GM12865 (cell line): ENCODE measurements at regions not wholly inside any gene's neighbourhood (a gene's known extent, or its start where the extent isn't known, plus 50 kb on each side); places are given as distances from the start of the nearest gene placed in this dataset.

Experiments used
- DNase-seq: peaks from one replicate; pipeline ENCODE4 v3.0.0; 2010; ENCODE audit warnings: low read depth
- H3K4me3 ChIP-seq: 2 replicates; pipeline ENCODE4 v1.5.1; 2011; ENCODE audit warnings: mild to moderate bottlenecking, low read depth, low read length, control low read depth
- TF ChIP-seq, protein P1 (sequence below): IDR thresholded peaks from 2 replicates; pipeline ENCODE4 v1.5.1; 2011; ENCODE audit warnings: low read length, control low read depth, low read depth, inconsistent platforms; ENCODE audit not compliant: insufficient read depth; ENCODE audit errors: missing control alignments

DNA sequence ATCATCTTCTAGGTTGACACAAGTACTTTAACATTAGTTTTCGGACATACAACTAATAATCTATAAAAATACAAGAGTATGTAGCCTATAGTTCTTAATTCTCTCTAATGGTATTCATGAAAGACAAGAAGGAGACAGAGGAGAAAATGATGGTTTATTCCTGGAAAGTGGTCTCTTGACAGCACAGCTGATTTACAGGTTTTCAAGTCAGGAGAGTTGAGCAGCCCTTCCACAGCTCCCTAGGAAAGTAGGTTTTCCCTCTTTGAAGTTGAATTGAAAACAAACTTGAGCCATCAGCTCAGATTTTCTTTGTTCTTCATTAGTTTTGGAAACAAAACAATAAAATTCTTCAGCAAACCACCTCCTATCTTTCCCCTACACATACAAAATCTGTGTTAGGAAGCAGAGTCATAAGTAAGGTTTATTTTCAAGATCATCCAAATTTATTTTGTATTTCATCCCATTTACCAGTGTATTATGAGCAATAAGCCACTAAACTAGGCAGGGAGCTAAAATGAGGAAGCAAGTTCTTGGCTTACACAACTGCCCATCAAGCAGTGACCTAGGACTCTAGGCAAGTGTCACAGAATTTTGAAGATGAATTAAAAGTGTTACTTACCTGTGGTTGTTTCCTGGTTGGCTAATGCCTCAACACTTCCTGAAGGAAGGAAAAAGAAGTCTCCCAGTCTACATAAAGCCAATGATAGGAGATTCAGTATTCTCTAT is 357.0 kb downstream of the BCAT1 start:
- H3K4me3 ChIP-seq: no peak overlapping the region
- DNase-seq: no peak
- TF ChIP-seq, protein P1, sequence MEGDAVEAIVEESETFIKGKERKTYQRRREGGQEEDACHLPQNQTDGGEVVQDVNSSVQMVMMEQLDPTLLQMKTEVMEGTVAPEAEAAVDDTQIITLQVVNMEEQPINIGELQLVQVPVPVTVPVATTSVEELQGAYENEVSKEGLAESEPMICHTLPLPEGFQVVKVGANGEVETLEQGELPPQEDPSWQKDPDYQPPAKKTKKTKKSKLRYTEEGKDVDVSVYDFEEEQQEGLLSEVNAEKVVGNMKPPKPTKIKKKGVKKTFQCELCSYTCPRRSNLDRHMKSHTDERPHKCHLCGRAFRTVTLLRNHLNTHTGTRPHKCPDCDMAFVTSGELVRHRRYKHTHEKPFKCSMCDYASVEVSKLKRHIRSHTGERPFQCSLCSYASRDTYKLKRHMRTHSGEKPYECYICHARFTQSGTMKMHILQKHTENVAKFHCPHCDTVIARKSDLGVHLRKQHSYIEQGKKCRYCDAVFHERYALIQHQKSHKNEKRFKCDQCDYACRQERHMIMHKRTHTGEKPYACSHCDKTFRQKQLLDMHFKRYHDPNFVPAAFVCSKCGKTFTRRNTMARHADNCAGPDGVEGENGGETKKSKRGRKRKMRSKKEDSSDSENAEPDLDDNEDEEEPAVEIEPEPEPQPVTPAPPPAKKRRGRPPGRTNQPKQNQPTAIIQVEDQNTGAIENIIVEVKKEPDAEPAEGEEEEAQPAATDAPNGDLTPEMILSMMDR: no peak

DNA sequence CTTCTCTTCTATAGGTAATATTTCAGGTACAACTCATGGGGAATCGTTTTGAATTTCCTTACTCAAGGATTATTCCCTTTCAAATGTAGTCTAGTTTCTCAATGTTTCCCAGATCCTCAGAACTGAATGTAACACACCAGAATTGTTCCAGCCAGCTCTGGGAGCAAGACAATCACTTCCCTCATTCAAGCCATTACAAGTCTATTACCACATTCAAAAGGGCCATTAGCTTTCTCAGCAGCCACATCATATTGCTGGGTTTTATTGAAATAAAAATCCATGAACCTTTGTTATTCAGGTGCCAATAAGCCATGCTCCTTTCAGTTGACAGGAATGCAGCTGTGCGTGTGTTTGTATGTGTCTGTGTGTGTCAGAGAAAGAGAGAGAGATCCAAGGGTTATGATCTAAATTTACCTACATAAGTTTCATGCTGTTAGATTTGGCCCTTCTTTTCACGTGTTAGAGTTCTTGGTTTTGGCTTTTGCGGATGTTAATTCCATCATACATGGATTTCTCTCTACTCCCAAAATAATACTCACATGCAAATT is 357.7 kb downstream of the BCAT1 start:
- DNase-seq: no peak
- TF ChIP-seq, protein P1: no peak
- H3K4me3 ChIP-seq: no peak overlapping the region

DNA sequence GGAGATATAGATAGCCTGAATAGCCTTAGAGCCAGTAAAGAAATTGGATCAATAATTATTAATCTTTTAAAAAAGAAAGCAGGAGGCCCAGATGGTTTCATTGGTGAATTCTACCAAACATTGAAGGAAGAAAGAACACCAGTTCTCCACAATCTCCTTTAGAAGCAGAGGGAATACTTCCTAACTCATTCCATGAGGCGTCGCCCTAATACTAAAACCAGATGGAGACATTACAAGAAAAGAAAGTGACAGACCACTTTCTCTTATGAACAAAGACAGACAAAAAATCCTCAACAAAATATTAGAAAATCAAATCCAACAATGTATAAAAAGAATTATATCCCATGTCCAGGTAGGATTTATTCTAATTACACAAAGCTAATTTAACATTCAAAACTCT is 362.6 kb downstream of the BCAT1 start:
- no peak for DNase-seq
- no peak overlapping the region for H3K4me3 ChIP-seq
- TF ChIP-seq, protein P1: no peak

DNA sequence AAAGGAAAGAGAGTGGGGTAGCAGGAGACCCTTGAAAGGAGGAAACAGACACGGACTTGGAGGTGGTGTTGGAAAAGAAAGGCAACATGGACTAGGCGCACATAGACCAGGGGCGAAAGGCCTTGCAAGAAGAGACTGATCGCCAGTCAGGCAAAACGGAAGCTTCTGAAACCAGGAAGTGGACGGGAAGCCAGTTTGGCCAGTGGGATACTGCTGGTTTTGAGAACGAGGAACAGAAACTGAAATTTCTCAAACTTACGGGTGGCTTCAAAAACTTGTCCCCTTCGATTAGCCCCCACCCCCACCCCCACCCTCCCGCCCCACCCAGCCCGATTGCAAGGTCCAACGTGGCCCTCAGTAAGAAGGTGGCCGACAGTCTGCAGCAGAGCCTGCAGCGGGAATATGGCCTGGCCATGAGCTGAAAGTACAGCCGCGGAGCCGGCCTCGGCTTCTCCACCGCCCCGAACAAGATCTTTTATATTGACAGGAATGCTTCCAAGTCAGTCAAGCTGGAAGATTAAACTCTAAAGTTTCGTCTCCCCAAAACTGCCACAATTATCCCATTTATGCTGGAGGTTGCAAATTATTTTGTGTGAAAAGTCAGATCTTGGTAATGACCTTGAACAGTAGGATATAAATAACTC is 364.7 kb downstream of the BCAT1 start:
- no peak overlapping the region for H3K4me3 ChIP-seq
- TF ChIP-seq, protein P1: no peak
- no peak for DNase-seq

DNA sequence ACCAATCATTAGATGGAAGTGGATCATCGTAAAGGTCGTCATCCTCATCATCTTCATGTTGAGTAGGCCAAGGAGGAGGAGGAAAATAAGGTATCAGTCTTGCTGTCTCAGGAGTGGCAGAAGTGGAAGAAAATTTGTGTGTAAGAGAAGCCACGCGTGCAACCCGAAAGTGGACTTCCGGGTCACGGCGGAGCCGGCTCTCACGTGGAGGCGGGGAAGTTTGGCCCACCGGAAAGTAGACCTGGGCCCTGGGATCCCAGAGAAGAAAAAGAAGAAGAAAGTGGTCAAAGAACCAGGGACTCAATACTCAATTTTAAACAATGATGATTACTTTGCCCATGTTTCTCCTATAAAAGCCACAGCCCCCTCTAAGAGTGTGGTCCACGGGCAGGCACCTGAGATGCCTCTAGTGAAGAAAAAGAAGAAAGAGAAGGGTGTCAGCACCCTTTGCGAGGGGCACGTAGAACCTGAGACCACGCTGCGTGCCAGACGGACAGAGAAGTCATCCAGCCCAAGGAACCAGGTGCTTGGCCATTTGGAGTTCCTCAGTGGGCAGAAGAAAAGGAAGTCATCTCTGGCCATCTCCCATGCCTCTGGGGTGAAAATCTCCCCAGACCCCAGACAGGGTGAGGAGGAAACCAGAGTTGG is 365.8 kb downstream of the BCAT1 start:
- TF ChIP-seq, protein P1: no peak
- no peak for DNase-seq
- no peak overlapping the region for H3K4me3 ChIP-seq

DNA sequence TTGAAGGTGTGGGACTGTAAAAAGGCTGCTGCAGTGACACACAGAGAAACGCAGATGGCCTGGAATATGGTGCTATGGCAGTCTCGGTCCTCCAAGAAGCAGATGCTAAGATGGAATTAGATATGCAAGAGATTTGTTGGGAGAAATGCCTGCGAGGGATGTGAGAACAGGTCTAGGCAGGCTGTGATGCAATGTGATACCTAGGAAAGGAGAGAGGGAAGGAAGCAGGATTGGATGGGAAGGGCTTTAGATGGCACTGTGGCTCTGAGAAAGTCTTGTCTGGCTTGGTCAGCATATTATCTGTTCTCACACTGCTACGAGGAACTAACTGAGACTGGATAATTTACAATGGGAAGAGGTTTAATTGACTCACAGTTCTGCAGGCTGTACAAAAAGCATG is 374.4 kb downstream of the BCAT1 start:
- TF ChIP-seq, protein P1: no peak
- no peak for DNase-seq
- no peak overlapping the region for H3K4me3 ChIP-seq
